Adrenal gland (tissue), 9 donors: ENCODE measurements at regions not wholly inside any gene's neighbourhood (a gene's known extent, or its start where the extent isn't known, plus 50 kb on each side); places are given as distances from the start of the nearest gene placed in this dataset.

ENCODE experiments used
- DNase-seq, 7 donors: peaks; one replicate each; pipeline ENCODE4 v3.0.0-alpha.2; 2019 to 2020
- H3K27ac ChIP-seq, 5 donors: fragments of 200-600 bp; sonication (generic) in 4 of 5; 1 replicate in 3 of 5; 2 replicates in 2 of 5; pipeline versions ENCODE4 v1.5.1 to v1.8.0; 2016 to 2020; ENCODE audit warnings: mild to moderate bottlenecking in 1 of 5
- H3K27me3 ChIP-seq: fragments of 200-600 bp; 2 replicates; pipeline ENCODE4 v1.8.0; 2021
- H3K36me3 ChIP-seq, 2 donors: fragments of 200-600 bp; replicated peaks in 1 of 2; 1 replicate in 1 of 2; 2 replicates in 1 of 2; pipeline versions ENCODE4 v1.5.1 to v1.8.0; 2018 to 2022
- H3K4me1 ChIP-seq, 2 donors: fragments of 200-600 bp; replicated peaks in 1 of 2; 1 replicate in 1 of 2; 2 replicates in 1 of 2; pipeline versions ENCODE4 v1.5.1 to v1.8.0; 2018 to 2021
- H3K4me3 ChIP-seq, 4 donors: fragments of 200-600 bp; sonication (generic) in 3 of 4; one replicate each; pipeline ENCODE4 v1.5.1; 2016 to 2018
- H3K9me3 ChIP-seq, 3 donors: fragments of 200-600 bp; sonication (generic) in 1 of 3; replicated peaks in 1 of 3; 1 replicate in 2 of 3; 2 replicates in 1 of 3; pipeline versions ENCODE4 v1.5.1 to v1.8.0; 2016 to 2021
- CTCF ChIP-seq, 6 experiments: fragments of 450-650 bp in 4 of 6; fragments of 200-600 bp in 2 of 6; sonication (generic) in 1 of 6; IDR thresholded peaks; 1 replicate in 5 of 6; 2 replicates in 1 of 6; pipeline versions ENCODE4 v1.5.1 to v1.8.0; 2016 to 2021; ENCODE audit warnings: antibody characterized with exemption in 6 of 6, mild to moderate bottlenecking in 2 of 6, moderate library complexity in 1 of 6
- POLR2A ChIP-seq, 2 donors: fragments of 450-650 bp; IDR thresholded peaks; one replicate each; pipeline ENCODE4 v1.6.1; 2017; ENCODE audit warnings: antibody characterized with exemption in 2 of 2, mild to moderate bottlenecking in 2 of 2, moderate library complexity in 1 of 2
- WGBS, 4 donors: extraction: QIAGEN DNeasy Blood & Tissue Kit in 2 of 4; methylation state at CpG; one replicate each; pipeline versions ENCODE4 v1.1.5 to v1.1.7; 2013 to 2017; 5-methylcytosine and 5-hydroxymethylcytosine counted together
- intact Hi-C, 2 donors: fragments of 100-400 bp; cut with DNase I; formaldehyde crosslinking; loops; one replicate each; pipeline versions ENCODE4 v1.14.1 to v1.15.0; 2022 to 2023
- donor health status: healthy with polysubstance abuse.
- donor health status: Bipolar disorder and iron deficiency.
- donor health status: DM: yes; HTN: yes; CAD: no.
- donor health status: DM: no; HTN: no; CAD: no.
- donor health status: DM: no; HTN: no; CAD: no.

- Histone ChIP-seq H3K36me3 (no peaks in the 10 kb centered on the region), H3K27me3 (no peaks in the 10 kb centered on the region), H3K4me3 (no peak overlapping the region), H3K4me1 (no peaks in the 10 kb centered on the region), H3K27ac (no peak overlapping the region), H3K9me3 (no peaks in the 10 kb centered on the region)
- TF ChIP-seq POLR2A (IDR thresholded peaks at IDR 0.05) (no peak), CTCF (IDR thresholded peaks at IDR 0.05) (no peak)
- intact Hi-C loops = no loop called here
- WGBS, 4 donors = 52 to 76% (median 65%) methylated on average over 1 of the region's 1 CpG
- DNase-seq = no peak
Observed at GRCh38 chr7:36802459-36803135, 78.3 kb upstream of the AOAH start.

- H3K4me1 ChIP-seq = no peaks in the 10 kb centered on the region
- intact Hi-C loops = no loop called here
- no peak overlapping the region for H3K4me3 ChIP-seq
- WGBS, 4 donors = 74 to 87% (median 82%) methylated on average over 4 of the region's 4 CpGs
- no peak for DNase-seq
- TF ChIP-seq CTCF (IDR thresholded peaks at IDR 0.05) (no peak), POLR2A (IDR thresholded peaks at IDR 0.05) (no peak)
- H3K9me3 ChIP-seq = no peaks in the 10 kb centered on the region
- no peak overlapping the region for H3K27ac ChIP-seq
- H3K36me3 ChIP-seq = no peaks in the 10 kb centered on the region
- H3K27me3 ChIP-seq = no peaks in the 10 kb centered on the region
Observed at GRCh38 chr7:36796850-36797536, 72.7 kb upstream of the AOAH start.

- TF ChIP-seq CTCF (IDR thresholded peaks at IDR 0.05) = no peak
- TF ChIP-seq POLR2A (IDR thresholded peaks at IDR 0.05) = no peak
- intact Hi-C loops = no loop called here
- no peak overlapping the region for H3K4me3 ChIP-seq
- WGBS, 4 donors = 45 to 64% (median 56%) methylated on average over 4 of the region's 4 CpGs
- no peak for DNase-seq
- H3K36me3 ChIP-seq = no peaks in the 10 kb centered on the region
- no peaks in the 10 kb centered on the region for H3K9me3 ChIP-seq
- H3K4me1 ChIP-seq = no peaks in the 10 kb centered on the region
- H3K27ac ChIP-seq = no peak overlapping the region
- no peaks in the 10 kb centered on the region for H3K27me3 ChIP-seq
Observed at GRCh38 chr7:36795451-36796021, 71.2 kb upstream of the AOAH start.

DNA sequence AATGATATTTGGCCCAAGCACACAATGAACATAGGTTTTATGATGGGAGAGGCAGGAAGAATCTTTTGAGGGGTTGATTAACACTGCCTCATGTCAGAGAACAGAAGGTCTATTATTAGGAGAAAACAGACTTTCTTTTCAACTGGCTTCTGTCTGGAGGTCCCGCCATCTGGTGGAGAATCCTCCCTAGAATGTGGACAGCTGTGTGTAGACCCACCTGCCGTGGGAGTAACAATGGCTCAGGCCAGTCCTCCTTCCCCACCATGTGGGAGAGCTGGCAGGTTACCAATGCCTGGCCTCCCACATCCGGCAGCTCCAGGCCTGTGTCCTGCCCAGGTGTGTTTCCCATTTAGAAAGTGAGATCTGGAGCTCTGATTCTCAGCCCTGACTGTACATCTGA lies 70.4 kb upstream of the AOAH start:
- Histone ChIP-seq H3K36me3 (no peaks in the 10 kb centered on the region), H3K27me3 (no peaks in the 10 kb centered on the region), H3K27ac (no peak overlapping the region), H3K4me3 (no peak overlapping the region), H3K9me3 (no peaks in the 10 kb centered on the region), H3K4me1 (no peaks in the 10 kb centered on the region)
- DNase-seq = no peak
- intact Hi-C loops = no loop called here
- WGBS, 4 donors = 78 to 100% (median 83%) methylated on average over 1 to 3 of the region's 3 CpGs
- TF ChIP-seq POLR2A (IDR thresholded peaks at IDR 0.05) (no peak), CTCF (IDR thresholded peaks at IDR 0.05) (no peak)
